ENCODE measurements at regions not wholly inside any gene's neighbourhood (a gene's known extent, or its start where the extent isn't known, plus 50 kb on each side); places are given as distances from the start of the nearest gene placed in this dataset.
A peak's percentile ranks its signal among the peaks of the same experiment; 100 is the strongest.

DNA sequence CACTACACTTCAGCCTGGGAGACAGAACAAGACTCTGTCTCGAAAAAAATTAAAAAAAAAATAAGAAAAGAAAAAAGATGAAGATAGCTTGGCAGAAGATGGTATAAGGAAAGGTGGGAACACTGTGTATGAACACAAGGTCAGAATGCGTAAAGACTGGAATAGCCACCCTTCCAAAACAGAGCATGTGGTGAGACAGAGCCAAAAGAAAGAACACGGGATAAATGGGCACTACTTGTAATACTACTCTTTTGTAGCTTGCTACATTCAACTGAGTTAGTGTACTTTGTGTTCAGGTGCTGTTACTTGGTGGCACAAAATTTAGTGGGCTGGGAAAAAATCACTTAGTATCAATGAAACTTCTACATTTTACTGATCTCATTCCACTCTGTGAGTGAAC is 628.6 kb upstream of the KIRREL3 start:
- TF ChIP-seq CTCF (IDR thresholded peaks at IDR 0.05; ENCODE audit: insufficient read depth, low read length, severe bottlenecking) = no peak
- H3K27me3 ChIP-seq (ENCODE audit: control insufficient read depth, insufficient read depth, low read length) = no peaks in the 10 kb centered on the region
- FAIRE-seq = no peak

GRCh38 chr11:127628458-127628785 is 627.9 kb upstream of the KIRREL3 start:
- Histone ChIP-seq H3K4me3 (ENCODE audit: low read depth, low read length) (no peak overlapping the region), H3K27me3 (ENCODE audit: control insufficient read depth, insufficient read depth, low read length) (no peaks in the 10 kb centered on the region), H3K36me3 (ENCODE audit: control insufficient read depth, insufficient read depth, low read length) (no peaks in the 10 kb centered on the region)
- DNase-seq (ENCODE audit: low read depth) (no peak), FAIRE-seq (peak; percentile 82)
- no peak for TF ChIP-seq CTCF (IDR thresholded peaks at IDR 0.05; ENCODE audit: insufficient read depth, low read length, severe bottlenecking)

More for the DNA sequence above, 628.6 kb upstream of the KIRREL3 start:
- DNase-seq (ENCODE audit: low read depth) = no peak
- H3K4me3 ChIP-seq (ENCODE audit: low read depth, low read length) = no peak overlapping the region
- H3K36me3 ChIP-seq (ENCODE audit: control insufficient read depth, insufficient read depth, low read length) = no peaks in the 10 kb centered on the region

- TF ChIP-seq CTCF (IDR thresholded peaks at IDR 0.05; ENCODE audit: insufficient read depth, low read length, severe bottlenecking) = no peak
- FAIRE-seq = no peak
- Histone ChIP-seq H3K27me3 (ENCODE audit: control insufficient read depth, insufficient read depth, low read length) (no peaks in the 10 kb centered on the region), H3K4me3 (ENCODE audit: low read depth, low read length) (no peak overlapping the region), H3K36me3 (ENCODE audit: control insufficient read depth, insufficient read depth, low read length) (no peaks in the 10 kb centered on the region)
- peak; percentile 7 for DNase-seq (ENCODE audit: low read depth)
Observed at GRCh38 chr11:127627629-127628457, 627.3 kb upstream of the KIRREL3 start.

- Histone ChIP-seq H3K4me3 (ENCODE audit: low read depth, low read length) (no peak overlapping the region), H3K36me3 (ENCODE audit: control insufficient read depth, insufficient read depth, low read length) (no peaks in the 10 kb centered on the region), H3K27me3 (ENCODE audit: control insufficient read depth, insufficient read depth, low read length) (no peaks in the 10 kb centered on the region)
- no peak for FAIRE-seq
- DNase-seq (ENCODE audit: low read depth) = no peak
- no peak for TF ChIP-seq CTCF (IDR thresholded peaks at IDR 0.05; ENCODE audit: insufficient read depth, low read length, severe bottlenecking)
Observed at GRCh38 chr11:127627204-127627603, 626.6 kb upstream of the KIRREL3 start.

DNA sequence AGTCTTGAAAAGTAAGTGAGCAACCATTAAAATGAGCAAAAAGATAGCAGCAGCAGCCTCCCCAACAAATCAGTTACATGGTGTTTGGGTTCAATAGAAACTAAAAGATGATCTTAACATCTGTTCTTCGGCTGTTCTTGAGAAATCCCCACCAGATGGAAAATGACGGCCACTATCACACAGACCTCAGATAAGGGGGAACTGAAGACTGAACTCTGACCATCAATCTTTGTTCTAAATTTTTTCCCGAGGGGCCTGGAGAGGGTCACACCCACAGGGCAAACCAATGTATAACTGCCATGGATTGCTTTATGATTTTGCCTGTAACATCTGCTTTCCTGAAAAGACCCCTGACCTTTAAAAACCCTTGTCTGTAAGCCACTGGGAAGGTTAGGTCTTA is 624.8 kb upstream of the KIRREL3 start:
- no peak for DNase-seq (ENCODE audit: low read depth)
- no peak for FAIRE-seq
- TF ChIP-seq CTCF (IDR thresholded peaks at IDR 0.05; ENCODE audit: insufficient read depth, low read length, severe bottlenecking) = no peak
- H3K36me3 ChIP-seq (ENCODE audit: control insufficient read depth, insufficient read depth, low read length) = no peaks in the 10 kb centered on the region
- no peak overlapping the region for H3K4me3 ChIP-seq (ENCODE audit: low read depth, low read length)
- H3K27me3 ChIP-seq (ENCODE audit: control insufficient read depth, insufficient read depth, low read length) = no peaks in the 10 kb centered on the region

Measured in bronchial epithelial cell (primary cell).